ENCODE measurements at regions not wholly inside any gene's neighbourhood (a gene's known extent, or its start where the extent isn't known, plus 50 kb on each side); places are given as distances from the start of the nearest gene placed in this dataset.

DNA sequence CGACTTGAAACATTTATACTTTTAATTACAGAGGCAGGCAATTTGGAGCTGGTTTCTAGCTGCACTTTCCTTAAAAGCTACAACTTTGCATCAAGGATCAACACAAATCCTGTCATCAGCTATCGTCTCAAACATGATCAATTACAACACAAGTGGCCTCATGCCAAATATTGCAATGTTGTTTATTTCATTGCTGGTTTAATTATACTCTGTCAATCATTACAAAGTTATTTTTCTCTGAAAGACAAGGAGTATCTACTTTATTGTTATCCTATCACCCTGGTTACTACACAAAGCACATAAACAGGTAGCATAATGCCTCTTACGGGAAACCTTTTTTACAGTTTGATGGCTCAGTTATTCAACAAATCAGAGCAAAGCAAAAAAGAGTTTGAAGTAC, 58.0 kb upstream of the FOXB1 start:
- no peak overlapping the region for H3K4me3 ChIP-seq (replicated peaks in 1 of 3; ENCODE audit: low read depth in 2 of 3, low read length in 3 of 3)
- H3K27me3 ChIP-seq (ENCODE audit: control insufficient read depth in 2 of 2, insufficient read depth in 2 of 2, low read length in 2 of 2), result no peaks in the 10 kb centered on the region
- WGBS (ENCODE audit: insufficient coverage), result 100% methylated on average over 1 of the region's 3 CpGs
- TF ChIP-seq, protein P1, sequence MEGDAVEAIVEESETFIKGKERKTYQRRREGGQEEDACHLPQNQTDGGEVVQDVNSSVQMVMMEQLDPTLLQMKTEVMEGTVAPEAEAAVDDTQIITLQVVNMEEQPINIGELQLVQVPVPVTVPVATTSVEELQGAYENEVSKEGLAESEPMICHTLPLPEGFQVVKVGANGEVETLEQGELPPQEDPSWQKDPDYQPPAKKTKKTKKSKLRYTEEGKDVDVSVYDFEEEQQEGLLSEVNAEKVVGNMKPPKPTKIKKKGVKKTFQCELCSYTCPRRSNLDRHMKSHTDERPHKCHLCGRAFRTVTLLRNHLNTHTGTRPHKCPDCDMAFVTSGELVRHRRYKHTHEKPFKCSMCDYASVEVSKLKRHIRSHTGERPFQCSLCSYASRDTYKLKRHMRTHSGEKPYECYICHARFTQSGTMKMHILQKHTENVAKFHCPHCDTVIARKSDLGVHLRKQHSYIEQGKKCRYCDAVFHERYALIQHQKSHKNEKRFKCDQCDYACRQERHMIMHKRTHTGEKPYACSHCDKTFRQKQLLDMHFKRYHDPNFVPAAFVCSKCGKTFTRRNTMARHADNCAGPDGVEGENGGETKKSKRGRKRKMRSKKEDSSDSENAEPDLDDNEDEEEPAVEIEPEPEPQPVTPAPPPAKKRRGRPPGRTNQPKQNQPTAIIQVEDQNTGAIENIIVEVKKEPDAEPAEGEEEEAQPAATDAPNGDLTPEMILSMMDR (IDR thresholded peaks at IDR 0.05), result no peak
- no peak for DNase-seq
- no peak overlapping the region for H3K4me3 Mint-ChIP-seq
- H3K4me1 Mint-ChIP-seq, result no peaks in the 10 kb centered on the region
- no peaks in the 10 kb centered on the region for H3K4me1 ChIP-seq (ENCODE audit: control insufficient read depth in 1 of 2, insufficient read depth in 2 of 2, low read length in 2 of 2)
- H3K36me3 Mint-ChIP-seq, result no peaks in the 10 kb centered on the region
- H3K9me3 ChIP-seq (replicated peaks in 1 of 2; ENCODE audit: control insufficient read depth in 1 of 2, insufficient read depth in 1 of 2, low read length in 2 of 2), result no peaks in the 10 kb centered on the region
- H3K9me3 Mint-ChIP-seq, result peaks cover 0 to 2% (median 0%) of the 10 kb centered on the region in 7 donors
- no peaks in the 10 kb centered on the region for H4K20me1 ChIP-seq (ENCODE audit: insufficient read depth, low read length)
- no peaks in the 10 kb centered on the region for H3K79me2 ChIP-seq (ENCODE audit: insufficient read depth, low read length)
- H3K27me3 Mint-ChIP-seq (ENCODE audit: low read depth in 3 of 3), result peaks cover 1 to 4% (median 3%) of the 10 kb centered on the region in 3 donors
- H3K9ac ChIP-seq (ENCODE audit: insufficient read depth, low read length, poor library complexity, severe bottlenecking), result no peak overlapping the region
- H2AFZ ChIP-seq (ENCODE audit: insufficient read depth, low read depth, low read length, poor library complexity, severe bottlenecking), result no peak overlapping the region
- no peak overlapping the region for H3K27ac ChIP-seq (ENCODE audit: low read depth in 1 of 2, low read length in 2 of 2)
- intact Hi-C loops (cut with micrococcal nuclease), result no loop called here
- no peak overlapping the region for H3K4me2 ChIP-seq (replicated peaks; ENCODE audit: extremely low read depth, low read length, poor library complexity, severe bottlenecking)
- no peak overlapping the region for H3K27ac Mint-ChIP-seq
- no peaks in the 10 kb centered on the region for H3K36me3 ChIP-seq (replicated peaks in 1 of 2; ENCODE audit: control insufficient read depth in 1 of 2, insufficient read depth in 2 of 2, low read length in 2 of 2)

DNA sequence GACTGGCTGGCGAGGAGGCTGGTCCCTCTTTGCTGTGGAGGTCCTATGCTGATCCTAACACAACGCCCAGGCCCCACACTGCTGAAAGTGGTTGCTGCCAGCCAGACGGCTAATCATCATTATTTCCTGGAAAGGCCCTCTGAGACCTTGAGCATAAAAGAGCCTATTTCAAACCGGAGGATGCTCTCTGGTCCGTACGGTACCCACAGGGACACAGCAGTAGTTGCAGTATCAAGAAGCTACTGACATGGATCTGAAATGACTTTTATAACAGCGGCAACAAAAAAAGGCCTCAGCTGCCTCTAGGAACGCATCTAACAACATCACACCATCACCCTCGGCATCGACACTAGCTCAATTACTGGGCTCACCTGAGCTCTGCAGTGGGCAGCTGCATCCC, 59.1 kb upstream of the FOXB1 start:
- Histone ChIP-seq H3K27ac (ENCODE audit: low read depth in 1 of 2, low read length in 2 of 2) (no peak overlapping the region), H3K9ac (ENCODE audit: insufficient read depth, low read length, poor library complexity, severe bottlenecking) (no peak overlapping the region), H3K36me3 (replicated peaks in 1 of 2; ENCODE audit: control insufficient read depth in 1 of 2, insufficient read depth in 2 of 2, low read length in 2 of 2) (no peaks in the 10 kb centered on the region), H3K79me2 (ENCODE audit: insufficient read depth, low read length) (no peaks in the 10 kb centered on the region), H3K4me3 (replicated peaks in 1 of 3; ENCODE audit: low read depth in 2 of 3, low read length in 3 of 3) (no peak overlapping the region), H2AFZ (ENCODE audit: insufficient read depth, low read depth, low read length, poor library complexity, severe bottlenecking) (no peak overlapping the region), H4K20me1 (ENCODE audit: insufficient read depth, low read length) (no peaks in the 10 kb centered on the region), H3K4me2 (replicated peaks; ENCODE audit: extremely low read depth, low read length, poor library complexity, severe bottlenecking) (no peak overlapping the region), H3K9me3 (replicated peaks in 1 of 2; ENCODE audit: control insufficient read depth in 1 of 2, insufficient read depth in 1 of 2, low read length in 2 of 2) (no peaks in the 10 kb centered on the region), H3K27me3 (ENCODE audit: control insufficient read depth in 2 of 2, insufficient read depth in 2 of 2, low read length in 2 of 2) (no peaks in the 10 kb centered on the region), H3K4me1 (ENCODE audit: control insufficient read depth in 1 of 2, insufficient read depth in 2 of 2, low read length in 2 of 2) (no peaks in the 10 kb centered on the region)
- TF ChIP-seq, protein P1 (IDR thresholded peaks at IDR 0.05), result no peak
- peaks cover 0 to 2% (median 1%) of the 10 kb centered on the region in 3 donors for H3K27me3 Mint-ChIP-seq (ENCODE audit: low read depth in 3 of 3)
- intact Hi-C loops (cut with micrococcal nuclease), result no loop called here
- peaks cover 0 to 2% (median 0%) of the 10 kb centered on the region in 7 donors for H3K9me3 Mint-ChIP-seq
- H3K4me1 Mint-ChIP-seq, result no peaks in the 10 kb centered on the region
- WGBS (ENCODE audit: insufficient coverage), result 94% methylated on average over 9 of the region's 10 CpGs
- no peaks in the 10 kb centered on the region for H3K36me3 Mint-ChIP-seq
- DNase-seq, result no peak
- H3K4me3 Mint-ChIP-seq, result no peak overlapping the region
- peak overlapping the region in 1 of 7 donors; percentile 23 for H3K27ac Mint-ChIP-seq
